Upper lobe of left lung (tissue), 4 donors: ENCODE measurements at regions not wholly inside any gene's neighbourhood (a gene's known extent, or its start where the extent isn't known, plus 50 kb on each side); places are given as distances from the start of the nearest gene placed in this dataset.

ENCODE experiments used
- POLR2AphosphoS5 ChIP-seq, 2 donors: sonication (generic); formaldehyde crosslinking; IDR thresholded peaks; one replicate each; pipeline ENCODE4 v1.5.1; 2017; ENCODE audit warnings: antibody characterized with exemption in 2 of 2
- TF ChIP-seq, protein P1 (sequence below), 6 experiments: fragments of 450-650 bp in 4 of 6; fragments of 200-600 bp in 2 of 6; sonication (generic) in 2 of 6; IDR thresholded peaks; one replicate each; pipeline ENCODE4 v1.5.1; 2016 to 2019; ENCODE audit warnings: antibody characterized with exemption in 6 of 6

DNA sequence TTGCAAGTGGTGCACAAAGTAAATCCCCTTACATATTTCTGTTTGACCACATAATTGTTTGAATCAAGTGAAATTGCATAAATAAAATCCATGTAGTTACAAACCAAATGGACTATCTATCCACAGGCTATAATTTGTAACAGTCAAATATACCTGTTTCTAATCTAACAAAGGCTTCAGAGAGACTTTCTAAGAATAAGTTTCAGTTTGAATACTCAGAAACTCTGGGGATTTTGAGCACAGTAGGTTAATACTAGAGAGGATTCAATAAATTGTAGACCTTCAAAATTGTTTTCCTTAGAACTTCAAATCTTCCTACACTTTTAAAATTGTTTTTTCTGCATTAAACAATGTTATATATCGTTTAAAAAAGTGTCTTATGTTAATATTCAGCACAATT lies 1250.1 kb downstream of the NLGN4X start:
- TF ChIP-seq, protein P1, sequence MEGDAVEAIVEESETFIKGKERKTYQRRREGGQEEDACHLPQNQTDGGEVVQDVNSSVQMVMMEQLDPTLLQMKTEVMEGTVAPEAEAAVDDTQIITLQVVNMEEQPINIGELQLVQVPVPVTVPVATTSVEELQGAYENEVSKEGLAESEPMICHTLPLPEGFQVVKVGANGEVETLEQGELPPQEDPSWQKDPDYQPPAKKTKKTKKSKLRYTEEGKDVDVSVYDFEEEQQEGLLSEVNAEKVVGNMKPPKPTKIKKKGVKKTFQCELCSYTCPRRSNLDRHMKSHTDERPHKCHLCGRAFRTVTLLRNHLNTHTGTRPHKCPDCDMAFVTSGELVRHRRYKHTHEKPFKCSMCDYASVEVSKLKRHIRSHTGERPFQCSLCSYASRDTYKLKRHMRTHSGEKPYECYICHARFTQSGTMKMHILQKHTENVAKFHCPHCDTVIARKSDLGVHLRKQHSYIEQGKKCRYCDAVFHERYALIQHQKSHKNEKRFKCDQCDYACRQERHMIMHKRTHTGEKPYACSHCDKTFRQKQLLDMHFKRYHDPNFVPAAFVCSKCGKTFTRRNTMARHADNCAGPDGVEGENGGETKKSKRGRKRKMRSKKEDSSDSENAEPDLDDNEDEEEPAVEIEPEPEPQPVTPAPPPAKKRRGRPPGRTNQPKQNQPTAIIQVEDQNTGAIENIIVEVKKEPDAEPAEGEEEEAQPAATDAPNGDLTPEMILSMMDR (IDR thresholded peaks at IDR 0.05): no peak
- TF ChIP-seq POLR2AphosphoS5 (IDR thresholded peaks at IDR 0.05): no peak
